Caco-2 (cell line): ENCODE measurements at regions not wholly inside any gene's neighbourhood (a gene's known extent, or its start where the extent isn't known, plus 50 kb on each side); places are given as distances from the start of the nearest gene placed in this dataset.
"Not testable (repeated sequence)": the region's sequence is repeated elsewhere in the genome, so short reads cannot be mapped to it uniquely, and the experiment has no call there.

Experiments used
- BruUV-seq: library from RNA; stranded (reverse); fragments of 400-500 nt; replicated peaks from 2 replicates; lab custom pipeline; 2021; lab: Mats Ljungman, UMichigan
- CTCF ChIA-PET: fragments of 300-600 bp; sonication (Branson Sonifier 250); formaldehyde crosslinking; loops from one replicate; lab custom pipeline; 2022; ENCODE audit warnings: antibody characterized with exemption; lab: Charles Lee
- POLR2A ChIA-PET: fragments of 300-600 bp; sonication (Branson Sonifier 250); formaldehyde crosslinking; loops from one replicate; lab custom pipeline; 2022; ENCODE audit warnings: antibody characterized with exemption; lab: Charles Lee
- DNase-seq, 2 experiments: peaks; one replicate each; pipeline versions ENCODE4 v3.0.0 to v3.0.0-alpha.2; 2020 to 2022
- H3K27me3 ChIP-seq: replicated peaks from 2 replicates; pipeline ENCODE4 v1.6.0; 2011; ENCODE audit warnings: low read length; ENCODE audit not compliant: control insufficient read depth, insufficient read depth
- H3K36me3 ChIP-seq: 2 replicates; pipeline ENCODE4 v1.5.1; 2011; ENCODE audit warnings: low read length; ENCODE audit not compliant: control insufficient read depth, insufficient read depth
- H3K4me1 ChIP-seq: fragments of 250-450 bp; sonication (Bioruptor Pico); 2 replicates; pipeline ENCODE4 v1.5.1; 2020; ENCODE audit warnings: mild to moderate bottlenecking
- H3K4me3 ChIP-seq: 2 replicates; pipeline ENCODE4 v1.5.1; 2011; ENCODE audit warnings: low read depth, mild to moderate bottlenecking, control low read depth, low read length
- H3K9me3 ChIP-seq: fragments of 250-450 bp; sonication (Bioruptor Pico); 2 replicates; pipeline ENCODE4 v1.5.1; 2020; ENCODE audit warnings: mild to moderate bottlenecking, moderate library complexity
- H3K27ac Mint-ChIP-seq: one replicate; pipeline ENCODE4 v1.8.0; 2022; ENCODE audit warnings: mixed read lengths; ENCODE audit not compliant: unreplicated experiment
- H3K27me3 Mint-ChIP-seq: one replicate; pipeline ENCODE4 v1.8.0; 2022; ENCODE audit warnings: mixed read lengths; ENCODE audit not compliant: insufficient read depth, unreplicated experiment
- H3K36me3 Mint-ChIP-seq: one replicate; pipeline ENCODE4 v1.8.0; 2022; ENCODE audit warnings: mild to moderate bottlenecking, mixed read lengths; ENCODE audit not compliant: insufficient read depth, unreplicated experiment
- H3K4me1 Mint-ChIP-seq: one replicate; pipeline ENCODE4 v1.8.0; 2022; ENCODE audit warnings: low read depth, mixed read lengths; ENCODE audit not compliant: unreplicated experiment
- H3K4me3 Mint-ChIP-seq: one replicate; pipeline ENCODE4 v1.8.0; 2022; ENCODE audit warnings: mild to moderate bottlenecking, moderate library complexity, mixed read lengths; ENCODE audit not compliant: unreplicated experiment
- H3K9me3 Mint-ChIP-seq: one replicate; pipeline ENCODE4 v1.8.0; 2022; ENCODE audit warnings: mixed read lengths; ENCODE audit not compliant: unreplicated experiment
- intact Hi-C: fragments of 100-400 bp; cut with micrococcal nuclease; formaldehyde crosslinking; loops from one replicate; pipeline ENCODE4 v1.10.0; 2022; ENCODE audit not compliant: unreplicated experiment
- TF ChIP-seq, protein P1 (sequence below), 2 experiments: fragments of 200-600 bp in 1 of 2; IDR thresholded peaks; 1 replicate in 1 of 2; 2 replicates in 1 of 2; pipeline versions ENCODE4 v1.5.1 to v1.8.0; 2011 to 2022; ENCODE audit warnings: antibody characterized with exemption in 1 of 2, control low read depth in 1 of 2, inconsistent platforms in 1 of 2, low read depth in 1 of 2, low read length in 1 of 2, mild to moderate bottlenecking in 1 of 2, moderate library complexity in 1 of 2; ENCODE audit not compliant: insufficient read depth in 1 of 2, severe bottlenecking in 1 of 2, unreplicated experiment in 1 of 2

GRCh38 chr12:103024650-103025049 lies 67.2 kb downstream of the ASCL1 start:
- Mint-ChIP-seq H3K9me3 (no peaks in the 10 kb centered on the region), H3K4me3 (no peak overlapping the region), H3K36me3 (no peaks in the 10 kb centered on the region), H3K27ac (no peak overlapping the region), H3K27me3 (no peaks in the 10 kb centered on the region), H3K4me1 (peaks cover 6% of the 10 kb centered on the region)
- H3K27me3 ChIP-seq: no peaks in the 10 kb centered on the region
- intact Hi-C loops: no loop called here
- H3K4me1 ChIP-seq: no peaks in the 10 kb centered on the region
- TF ChIP-seq, protein P1, sequence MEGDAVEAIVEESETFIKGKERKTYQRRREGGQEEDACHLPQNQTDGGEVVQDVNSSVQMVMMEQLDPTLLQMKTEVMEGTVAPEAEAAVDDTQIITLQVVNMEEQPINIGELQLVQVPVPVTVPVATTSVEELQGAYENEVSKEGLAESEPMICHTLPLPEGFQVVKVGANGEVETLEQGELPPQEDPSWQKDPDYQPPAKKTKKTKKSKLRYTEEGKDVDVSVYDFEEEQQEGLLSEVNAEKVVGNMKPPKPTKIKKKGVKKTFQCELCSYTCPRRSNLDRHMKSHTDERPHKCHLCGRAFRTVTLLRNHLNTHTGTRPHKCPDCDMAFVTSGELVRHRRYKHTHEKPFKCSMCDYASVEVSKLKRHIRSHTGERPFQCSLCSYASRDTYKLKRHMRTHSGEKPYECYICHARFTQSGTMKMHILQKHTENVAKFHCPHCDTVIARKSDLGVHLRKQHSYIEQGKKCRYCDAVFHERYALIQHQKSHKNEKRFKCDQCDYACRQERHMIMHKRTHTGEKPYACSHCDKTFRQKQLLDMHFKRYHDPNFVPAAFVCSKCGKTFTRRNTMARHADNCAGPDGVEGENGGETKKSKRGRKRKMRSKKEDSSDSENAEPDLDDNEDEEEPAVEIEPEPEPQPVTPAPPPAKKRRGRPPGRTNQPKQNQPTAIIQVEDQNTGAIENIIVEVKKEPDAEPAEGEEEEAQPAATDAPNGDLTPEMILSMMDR (IDR thresholded peaks at IDR 0.05; ENCODE audit: insufficient read depth in 1 of 2, low read depth in 1 of 2, low read length in 1 of 2, severe bottlenecking in 1 of 2, unreplicated experiment in 1 of 2): no peak
- H3K36me3 ChIP-seq: no peaks in the 10 kb centered on the region
- CTCF ChIA-PET: no interaction called here
- H3K4me3 ChIP-seq: no peak overlapping the region
- POLR2A ChIA-PET: no interaction called here
- DNase-seq: no peak
- BruUV-seq: no TSS peak
- no peaks in the 10 kb centered on the region for H3K9me3 ChIP-seq

GRCh38 chr12:103026643-103027042 lies 69.2 kb downstream of the ASCL1 start:
- H3K4me1 Mint-ChIP-seq, BruUV-seq, intact Hi-C loops, H3K4me3 ChIP-seq, H3K27ac Mint-ChIP-seq, H3K36me3 ChIP-seq, H3K27me3 ChIP-seq, H3K4me3 Mint-ChIP-seq, H3K36me3 Mint-ChIP-seq, H3K27me3 Mint-ChIP-seq, H3K4me1 ChIP-seq, POLR2A ChIA-PET, CTCF ChIA-PET, H3K9me3 Mint-ChIP-seq, H3K9me3 ChIP-seq, DNase-seq: not testable (repeated sequence)

- Mint-ChIP-seq H3K27me3 (no peaks in the 10 kb centered on the region), H3K36me3 (no peaks in the 10 kb centered on the region), H3K4me1 (peaks cover 6% of the 10 kb centered on the region), H3K9me3 (no peaks in the 10 kb centered on the region), H3K27ac (no peak overlapping the region), H3K4me3 (no peak overlapping the region)
- no TSS peak for BruUV-seq
- intact Hi-C loops: no loop called here
- H3K36me3 ChIP-seq: no peaks in the 10 kb centered on the region
- ChIA-PET CTCF (no interaction called here), POLR2A (no interaction called here)
- no peak for DNase-seq
- no peaks in the 10 kb centered on the region for H3K4me1 ChIP-seq
- TF ChIP-seq, protein P1 (IDR thresholded peaks at IDR 0.05; ENCODE audit: insufficient read depth in 1 of 2, low read depth in 1 of 2, low read length in 1 of 2, severe bottlenecking in 1 of 2, unreplicated experiment in 1 of 2): no peak
- no peaks in the 10 kb centered on the region for H3K9me3 ChIP-seq
- H3K4me3 ChIP-seq: no peak overlapping the region
- no peaks in the 10 kb centered on the region for H3K27me3 ChIP-seq
Measured at GRCh38 chr12:103028881-103029639, 71.6 kb downstream of the ASCL1 start.
